Smooth muscle cell (in vitro differentiated cells): ENCODE measurements at regions not wholly inside any gene's neighbourhood (a gene's known extent, or its start where the extent isn't known, plus 50 kb on each side); places are given as distances from the start of the nearest gene placed in this dataset.

ENCODE experiments used
- DNase-seq: peaks from one replicate; lab custom pipeline; 2025; ENCODE audit not compliant: unreplicated experiment; lab: John Stamatoyannopoulos, UW
- H2AFZ ChIP-seq: fragments of 200-600 bp; sonication (generic); 2 replicates; pipeline ENCODE4 v1.6.0; 2016; ENCODE audit warnings: antibody characterized with exemption, low read depth, mild to moderate bottlenecking
- H3F3A ChIP-seq: fragments of 200-600 bp; sonication (generic); 2 replicates; pipeline ENCODE4 v1.6.0; 2017; ENCODE audit warnings: antibody characterized with exemption, low read depth
- H3K27ac ChIP-seq: fragments of 200-600 bp; sonication (generic); 2 replicates; pipeline ENCODE4 v1.5.1; 2016; ENCODE audit warnings: low read depth, mild to moderate bottlenecking
- H3K27me3 ChIP-seq: fragments of 200-600 bp; sonication (generic); 2 replicates; pipeline ENCODE4 v1.6.1; 2016; ENCODE audit warnings: low read depth, mild to moderate bottlenecking
- H3K36me3 ChIP-seq: fragments of 200-600 bp; sonication (generic); 2 replicates; pipeline ENCODE4 v1.5.1; 2016; ENCODE audit warnings: low read depth
- H3K4me1 ChIP-seq: fragments of 200-600 bp; sonication (generic); 2 replicates; pipeline ENCODE4 v1.5.1; 2016; ENCODE audit warnings: low read depth
- H3K4me2 ChIP-seq: fragments of 200-600 bp; sonication (generic); 2 replicates; pipeline ENCODE4 v1.6.0; 2016; ENCODE audit warnings: mild to moderate bottlenecking
- H3K4me3 ChIP-seq: fragments of 200-600 bp; sonication (generic); 2 replicates; pipeline ENCODE4 v1.5.1; 2016; ENCODE audit warnings: mild to moderate bottlenecking
- H3K79me2 ChIP-seq: fragments of 200-600 bp; sonication (generic); 2 replicates; pipeline ENCODE4 v1.6.0; 2016; ENCODE audit warnings: low read depth, mild to moderate bottlenecking
- H3K9ac ChIP-seq: fragments of 200-600 bp; sonication (generic); 2 replicates; pipeline ENCODE4 v1.6.0; 2016; ENCODE audit warnings: low read depth
- H3K9me3 ChIP-seq: fragments of 200-600 bp; sonication (generic); replicated peaks from 2 replicates; pipeline ENCODE4 v1.5.1; 2016; ENCODE audit warnings: low read depth
- H4K20me1 ChIP-seq: fragments of 200-600 bp; sonication (generic); 2 replicates; pipeline ENCODE4 v1.6.0; 2016; ENCODE audit warnings: low read depth
- CTCF ChIP-seq: fragments of 200-600 bp; sonication (generic); IDR thresholded peaks from 2 replicates; pipeline ENCODE4 v1.5.1; 2017; ENCODE audit warnings: borderline replicate concordance, mild to moderate bottlenecking, antibody characterized with exemption; ENCODE audit not compliant: insufficient read depth, poor library complexity, severe bottlenecking
- WGBS: methylation state at CpG from one replicate; pipeline ENCODE4 v1.1.7; 2016; ENCODE audit warnings: low lambda C conversion rate; 5-methylcytosine and 5-hydroxymethylcytosine counted together

DNA sequence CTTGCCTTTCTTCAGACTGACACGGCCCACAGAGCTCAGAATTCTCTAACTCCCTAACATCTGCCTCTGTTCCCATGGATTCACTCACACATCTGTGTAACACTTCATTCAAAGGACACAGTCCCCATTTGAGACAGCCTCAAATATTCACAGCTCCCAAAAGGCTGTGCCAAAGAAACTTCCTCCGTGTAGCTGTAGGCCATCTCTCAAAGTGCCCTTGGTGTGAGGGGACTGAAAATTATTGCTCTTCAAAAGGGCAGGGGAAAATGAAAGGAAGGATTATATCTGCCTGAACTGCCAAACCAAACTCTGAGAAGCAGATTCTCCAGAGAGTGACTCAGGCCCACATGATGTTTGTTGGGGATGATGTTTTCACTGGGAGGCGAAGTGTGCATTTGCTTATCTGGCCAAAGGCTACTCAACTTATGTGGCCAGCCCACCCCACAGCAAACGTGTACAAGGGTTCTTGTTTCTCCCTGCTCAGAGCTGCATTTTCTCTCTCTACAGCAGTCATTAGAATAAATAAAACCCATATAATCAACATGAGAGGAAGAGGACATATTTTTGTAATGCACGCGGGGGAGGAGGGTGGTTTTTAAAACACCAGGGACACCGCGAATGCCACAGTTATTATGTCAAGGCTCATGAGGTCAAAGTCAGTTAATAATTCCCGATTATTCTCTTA lies 302.4 kb upstream of the NFE2L3 start:
- DNase-seq, result peak; percentile 19
- peak overlapping the region; percentile 97 for H3K27ac ChIP-seq
- peaks cover 21% of the 10 kb centered on the region for H3F3A ChIP-seq
- no peak for TF ChIP-seq CTCF
- H4K20me1 ChIP-seq, result no peaks in the 10 kb centered on the region
- H3K36me3 ChIP-seq, result no peaks in the 10 kb centered on the region
- peaks cover 47% of the 10 kb centered on the region for H3K4me1 ChIP-seq
- peak overlapping the region; percentile 81 for H3K9ac ChIP-seq
- H2AFZ ChIP-seq, result no peak overlapping the region
- no peaks in the 10 kb centered on the region for H3K79me2 ChIP-seq
- WGBS, result 4% methylated on average over 9 of the region's 9 CpGs
- peak overlapping the region; percentile 72 for H3K4me2 ChIP-seq
- peak overlapping the region; percentile 2 for H3K4me3 ChIP-seq
- no peaks in the 10 kb centered on the region for H3K27me3 ChIP-seq
- H3K9me3 ChIP-seq, result no peaks in the 10 kb centered on the region

GRCh38 chr7:25850216-25850615 lies 301.8 kb upstream of the NFE2L3 start:
- TF ChIP-seq CTCF, result no peak
- H3K4me1 ChIP-seq, result peaks cover 49% of the 10 kb centered on the region
- H3K27ac ChIP-seq, result peak overlapping the region; percentile 97
- H3K9ac ChIP-seq, result peak overlapping the region; percentile 81
- peak overlapping the region; percentile 72 for H3K4me2 ChIP-seq
- no peak overlapping the region for H3K4me3 ChIP-seq
- DNase-seq, result no peak
- no peaks in the 10 kb centered on the region for H3K79me2 ChIP-seq
- H4K20me1 ChIP-seq, result no peaks in the 10 kb centered on the region
- H3K9me3 ChIP-seq, result no peaks in the 10 kb centered on the region
- no peaks in the 10 kb centered on the region for H3K27me3 ChIP-seq
- H2AFZ ChIP-seq, result no peak overlapping the region
- H3K36me3 ChIP-seq, result no peaks in the 10 kb centered on the region
- peaks cover 23% of the 10 kb centered on the region for H3F3A ChIP-seq

GRCh38 chr7:25850735-25851134 lies 301.3 kb upstream of the NFE2L3 start:
- peak overlapping the region; percentile 81 for H3K9ac ChIP-seq
- 84% methylated on average over 8 of the region's 8 CpGs for WGBS
- no peaks in the 10 kb centered on the region for H4K20me1 ChIP-seq
- peaks cover 23% of the 10 kb centered on the region for H3F3A ChIP-seq
- H3K79me2 ChIP-seq, result peaks cover 4% of the 10 kb centered on the region
- H3K4me3 ChIP-seq, result no peak overlapping the region
- peak overlapping the region; percentile 72 for H3K4me2 ChIP-seq
- H3K36me3 ChIP-seq, result no peaks in the 10 kb centered on the region
- no peak for DNase-seq
- H2AFZ ChIP-seq, result no peak overlapping the region
- TF ChIP-seq CTCF, result no peak
- peaks cover 54% of the 10 kb centered on the region for H3K4me1 ChIP-seq
- H3K9me3 ChIP-seq, result no peaks in the 10 kb centered on the region
- H3K27ac ChIP-seq, result peak overlapping the region; percentile 97
- no peaks in the 10 kb centered on the region for H3K27me3 ChIP-seq
